WTC11 (cell line): ENCODE measurements at regions not wholly inside any gene's neighbourhood (a gene's known extent, or its start where the extent isn't known, plus 50 kb on each side); places are given as distances from the start of the nearest gene placed in this dataset.
"Not testable (repeated sequence)": the region's sequence is repeated elsewhere in the genome, so short reads cannot be mapped to it uniquely, and the experiment has no call there.

ENCODE experiments used
- ATAC-seq: fragments of 200-7000 bp; cut with Tn5 transposase; 2 replicates; pipeline ENCODE4 v1.10.0; 2021; ENCODE audit warnings: mild to moderate bottlenecking, moderate library complexity
- CTCF ChIA-PET: fragments of 300-600 bp; sonication (Branson Sonifier 250); formaldehyde crosslinking; loops from one replicate; lab custom pipeline; 2021; ENCODE audit warnings: antibody characterized with exemption; lab: Charles Lee
- POLR2A ChIA-PET: fragments of 350-600 bp; sonication (Branson Sonifier 250); formaldehyde crosslinking; loops from one replicate; lab custom pipeline; 2021; ENCODE audit warnings: antibody characterized with exemption; lab: Charles Lee
- DNase-seq: peaks from one replicate; pipeline ENCODE4 v3.0.0; 2021; ENCODE audit warnings: low spot score
- H3K27ac Mint-ChIP-seq: 2 replicates; pipeline ENCODE4 v1.8.0; 2021; ENCODE audit warnings: mixed read lengths
- H3K27me3 Mint-ChIP-seq: 2 replicates; pipeline ENCODE4 v1.8.0; 2021; ENCODE audit warnings: low read depth, mild to moderate bottlenecking, moderate library complexity, mixed read lengths
- H3K36me3 Mint-ChIP-seq: 2 replicates; pipeline ENCODE4 v1.8.0; 2021; ENCODE audit warnings: mixed read lengths
- H3K4me1 Mint-ChIP-seq: 2 replicates; pipeline ENCODE4 v1.8.0; 2022; ENCODE audit warnings: mixed read lengths
- H3K4me3 Mint-ChIP-seq: 2 replicates; pipeline ENCODE4 v1.8.0; 2021; ENCODE audit warnings: mild to moderate bottlenecking, moderate library complexity, mixed read lengths
- H3K9me3 Mint-ChIP-seq: 2 replicates; pipeline ENCODE4 v1.8.0; 2021; ENCODE audit warnings: mixed read lengths
- GRHL2 ChIP-seq: fragments of 250-450 bp; sonication (Bioruptor Pico); IDR thresholded peaks from 2 replicates; pipeline ENCODE4 v1.8.0; 2022; ENCODE audit warnings: mild to moderate bottlenecking, moderate library complexity; ENCODE audit not compliant: insufficient replicate concordance, severe bottlenecking
- JAZF1 ChIP-seq: fragments of 250-450 bp; sonication (Bioruptor Pico); IDR thresholded peaks from 2 replicates; pipeline ENCODE4 v1.9.0; 2021; ENCODE audit warnings: moderate library complexity, mild to moderate bottlenecking, inconsistent platforms
- RELA ChIP-seq: sonication (generic); formaldehyde crosslinking; IDR thresholded peaks from 2 replicates; pipeline ENCODE4 v1.8.1; 2022; ENCODE audit warnings: missing genetic modification reagents, mild to moderate bottlenecking, borderline replicate concordance
- SMAD4 ChIP-seq: sonication (generic); formaldehyde crosslinking; IDR thresholded peaks from 2 replicates; pipeline ENCODE4 v1.8.0; 2022; ENCODE audit warnings: mild to moderate bottlenecking, missing genetic modification reagents
- ZNF317 ChIP-seq: sonication (generic); formaldehyde crosslinking; IDR thresholded peaks from 2 replicates; pipeline ENCODE4 v1.8.1; 2023; ENCODE audit warnings: low read depth, mild to moderate bottlenecking, moderate library complexity, missing genetic modification reagents, borderline replicate concordance
- ZNF396 ChIP-seq: fragments of 250-450 bp; sonication (Bioruptor Pico); IDR thresholded peaks from 2 replicates; pipeline ENCODE4 v1.8.0; 2021; ENCODE audit warnings: mild to moderate bottlenecking, moderate library complexity, borderline replicate concordance
- TF ChIP-seq, protein P1 (sequence below): sonication (generic); formaldehyde crosslinking; IDR thresholded peaks from 2 replicates; pipeline ENCODE4 v1.8.0; 2023; ENCODE audit warnings: missing genetic modification reagents
- TF ChIP-seq, protein P2 (sequence below): sonication (generic); formaldehyde crosslinking; IDR thresholded peaks from 2 replicates; pipeline ENCODE4 v1.8.1; 2023; ENCODE audit warnings: mild to moderate bottlenecking, missing genetic modification reagents, borderline replicate concordance
- TF ChIP-seq, protein P3 (sequence below): fragments of 250-450 bp; sonication (Bioruptor Pico); IDR thresholded peaks from 2 replicates; pipeline ENCODE4 v1.9.0; 2021; ENCODE audit warnings: mild to moderate bottlenecking
- TF ChIP-seq, protein P4 (sequence below): sonication (generic); formaldehyde crosslinking; IDR thresholded peaks from 2 replicates; pipeline ENCODE4 v1.8.1; 2023; ENCODE audit warnings: mild to moderate bottlenecking, missing genetic modification reagents
- TF ChIP-seq, protein P5 (sequence below): sonication (generic); formaldehyde crosslinking; IDR thresholded peaks from 2 replicates; pipeline ENCODE4 v1.8.1; 2023; ENCODE audit warnings: mild to moderate bottlenecking, missing genetic modification reagents, moderate library complexity

DNA sequence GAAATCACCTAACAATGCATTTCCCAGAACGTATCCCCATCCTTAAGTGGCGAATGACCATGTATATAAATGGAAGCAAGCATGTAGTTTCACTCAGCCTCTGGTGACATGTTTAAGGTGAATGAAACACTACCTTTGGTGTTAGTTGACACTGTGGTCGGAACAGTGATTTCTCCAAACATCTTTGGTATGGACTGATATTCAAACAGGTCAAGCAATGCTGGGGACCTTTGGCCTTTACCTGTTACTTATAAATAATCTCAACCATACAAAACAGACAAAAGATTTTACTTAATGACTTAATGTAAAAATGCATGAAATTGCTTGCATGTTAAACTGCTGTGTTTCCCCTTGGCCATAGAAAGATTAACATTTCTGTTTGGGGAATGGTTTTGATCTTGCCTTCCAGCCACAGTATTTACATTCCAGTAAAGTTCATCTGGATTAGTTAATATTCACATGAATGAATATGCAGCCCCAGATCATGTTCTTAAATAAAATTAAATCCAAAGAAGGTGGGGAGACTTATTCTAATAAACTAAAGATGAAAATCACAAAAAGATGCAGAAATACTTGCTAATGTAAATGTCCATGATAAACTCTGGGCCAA, 74.4 kb upstream of the HES1 start (continued):
- TF ChIP-seq, protein P1, sequence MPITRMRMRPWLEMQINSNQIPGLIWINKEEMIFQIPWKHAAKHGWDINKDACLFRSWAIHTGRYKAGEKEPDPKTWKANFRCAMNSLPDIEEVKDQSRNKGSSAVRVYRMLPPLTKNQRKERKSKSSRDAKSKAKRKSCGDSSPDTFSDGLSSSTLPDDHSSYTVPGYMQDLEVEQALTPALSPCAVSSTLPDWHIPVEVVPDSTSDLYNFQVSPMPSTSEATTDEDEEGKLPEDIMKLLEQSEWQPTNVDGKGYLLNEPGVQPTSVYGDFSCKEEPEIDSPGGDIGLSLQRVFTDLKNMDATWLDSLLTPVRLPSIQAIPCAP (CRISPR knock-in tag), result no peak
- TF ChIP-seq GRHL2 (no peak), ZNF317 (CRISPR knock-in tag) (no peak)
- TF ChIP-seq, protein P2, sequence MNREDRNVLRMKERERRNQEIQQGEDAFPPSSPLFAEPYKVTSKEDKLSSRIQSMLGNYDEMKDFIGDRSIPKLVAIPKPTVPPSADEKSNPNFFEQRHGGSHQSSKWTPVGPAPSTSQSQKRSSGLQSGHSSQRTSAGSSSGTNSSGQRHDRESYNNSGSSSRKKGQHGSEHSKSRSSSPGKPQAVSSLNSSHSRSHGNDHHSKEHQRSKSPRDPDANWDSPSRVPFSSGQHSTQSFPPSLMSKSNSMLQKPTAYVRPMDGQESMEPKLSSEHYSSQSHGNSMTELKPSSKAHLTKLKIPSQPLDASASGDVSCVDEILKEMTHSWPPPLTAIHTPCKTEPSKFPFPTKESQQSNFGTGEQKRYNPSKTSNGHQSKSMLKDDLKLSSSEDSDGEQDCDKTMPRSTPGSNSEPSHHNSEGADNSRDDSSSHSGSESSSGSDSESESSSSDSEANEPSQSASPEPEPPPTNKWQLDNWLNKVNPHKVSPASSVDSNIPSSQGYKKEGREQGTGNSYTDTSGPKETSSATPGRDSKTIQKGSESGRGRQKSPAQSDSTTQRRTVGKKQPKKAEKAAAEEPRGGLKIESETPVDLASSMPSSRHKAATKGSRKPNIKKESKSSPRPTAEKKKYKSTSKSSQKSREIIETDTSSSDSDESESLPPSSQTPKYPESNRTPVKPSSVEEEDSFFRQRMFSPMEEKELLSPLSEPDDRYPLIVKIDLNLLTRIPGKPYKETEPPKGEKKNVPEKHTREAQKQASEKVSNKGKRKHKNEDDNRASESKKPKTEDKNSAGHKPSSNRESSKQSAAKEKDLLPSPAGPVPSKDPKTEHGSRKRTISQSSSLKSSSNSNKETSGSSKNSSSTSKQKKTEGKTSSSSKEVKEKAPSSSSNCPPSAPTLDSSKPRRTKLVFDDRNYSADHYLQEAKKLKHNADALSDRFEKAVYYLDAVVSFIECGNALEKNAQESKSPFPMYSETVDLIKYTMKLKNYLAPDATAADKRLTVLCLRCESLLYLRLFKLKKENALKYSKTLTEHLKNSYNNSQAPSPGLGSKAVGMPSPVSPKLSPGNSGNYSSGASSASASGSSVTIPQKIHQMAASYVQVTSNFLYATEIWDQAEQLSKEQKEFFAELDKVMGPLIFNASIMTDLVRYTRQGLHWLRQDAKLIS, result no peak
- TF ChIP-seq, protein P3, sequence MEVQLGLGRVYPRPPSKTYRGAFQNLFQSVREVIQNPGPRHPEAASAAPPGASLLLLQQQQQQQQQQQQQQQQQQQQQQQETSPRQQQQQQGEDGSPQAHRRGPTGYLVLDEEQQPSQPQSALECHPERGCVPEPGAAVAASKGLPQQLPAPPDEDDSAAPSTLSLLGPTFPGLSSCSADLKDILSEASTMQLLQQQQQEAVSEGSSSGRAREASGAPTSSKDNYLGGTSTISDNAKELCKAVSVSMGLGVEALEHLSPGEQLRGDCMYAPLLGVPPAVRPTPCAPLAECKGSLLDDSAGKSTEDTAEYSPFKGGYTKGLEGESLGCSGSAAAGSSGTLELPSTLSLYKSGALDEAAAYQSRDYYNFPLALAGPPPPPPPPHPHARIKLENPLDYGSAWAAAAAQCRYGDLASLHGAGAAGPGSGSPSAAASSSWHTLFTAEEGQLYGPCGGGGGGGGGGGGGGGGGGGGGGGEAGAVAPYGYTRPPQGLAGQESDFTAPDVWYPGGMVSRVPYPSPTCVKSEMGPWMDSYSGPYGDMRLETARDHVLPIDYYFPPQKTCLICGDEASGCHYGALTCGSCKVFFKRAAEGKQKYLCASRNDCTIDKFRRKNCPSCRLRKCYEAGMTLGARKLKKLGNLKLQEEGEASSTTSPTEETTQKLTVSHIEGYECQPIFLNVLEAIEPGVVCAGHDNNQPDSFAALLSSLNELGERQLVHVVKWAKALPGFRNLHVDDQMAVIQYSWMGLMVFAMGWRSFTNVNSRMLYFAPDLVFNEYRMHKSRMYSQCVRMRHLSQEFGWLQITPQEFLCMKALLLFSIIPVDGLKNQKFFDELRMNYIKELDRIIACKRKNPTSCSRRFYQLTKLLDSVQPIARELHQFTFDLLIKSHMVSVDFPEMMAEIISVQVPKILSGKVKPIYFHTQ, result no peak
- TF ChIP-seq, protein P4, sequence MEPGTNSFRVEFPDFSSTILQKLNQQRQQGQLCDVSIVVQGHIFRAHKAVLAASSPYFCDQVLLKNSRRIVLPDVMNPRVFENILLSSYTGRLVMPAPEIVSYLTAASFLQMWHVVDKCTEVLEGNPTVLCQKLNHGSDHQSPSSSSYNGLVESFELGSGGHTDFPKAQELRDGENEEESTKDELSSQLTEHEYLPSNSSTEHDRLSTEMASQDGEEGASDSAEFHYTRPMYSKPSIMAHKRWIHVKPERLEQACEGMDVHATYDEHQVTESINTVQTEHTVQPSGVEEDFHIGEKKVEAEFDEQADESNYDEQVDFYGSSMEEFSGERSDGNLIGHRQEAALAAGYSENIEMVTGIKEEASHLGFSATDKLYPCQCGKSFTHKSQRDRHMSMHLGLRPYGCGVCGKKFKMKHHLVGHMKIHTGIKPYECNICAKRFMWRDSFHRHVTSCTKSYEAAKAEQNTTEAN, result no peak

DNA sequence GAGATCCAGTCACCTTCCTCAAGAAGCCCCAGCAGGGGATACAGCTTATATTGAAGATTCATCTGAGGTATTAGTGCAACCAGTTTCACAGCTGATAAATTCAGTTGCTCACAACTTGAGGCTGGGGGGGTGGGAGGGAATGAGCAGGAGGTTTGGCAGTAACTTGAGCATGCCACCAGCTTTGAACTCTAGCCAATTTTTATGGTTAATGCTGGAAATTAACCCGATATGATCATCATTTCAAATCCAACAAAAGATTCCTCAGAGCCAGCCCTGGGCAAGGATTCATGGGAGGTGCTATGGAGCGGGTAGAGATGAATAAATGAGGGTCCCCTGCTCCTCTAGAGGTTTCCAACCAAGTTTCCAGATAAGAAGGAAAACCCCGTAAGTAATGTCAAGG, 73.1 kb upstream of the HES1 start:
- Mint-ChIP-seq H3K9me3 (peaks cover 18% of the 10 kb centered on the region), H3K27me3 (peaks cover 20% of the 10 kb centered on the region), H3K4me1 (peaks cover 30% of the 10 kb centered on the region), H3K4me3 (no peak overlapping the region)
- DNase-seq, result no peak
- ATAC-seq, result no peak
- ChIA-PET POLR2A (no interaction called here), CTCF (no interaction called here)
- TF ChIP-seq JAZF1 (CRISPR knock-in tag), result no peak
- no peak for TF ChIP-seq SMAD4 (CRISPR knock-in tag)
- TF ChIP-seq, protein P5, sequence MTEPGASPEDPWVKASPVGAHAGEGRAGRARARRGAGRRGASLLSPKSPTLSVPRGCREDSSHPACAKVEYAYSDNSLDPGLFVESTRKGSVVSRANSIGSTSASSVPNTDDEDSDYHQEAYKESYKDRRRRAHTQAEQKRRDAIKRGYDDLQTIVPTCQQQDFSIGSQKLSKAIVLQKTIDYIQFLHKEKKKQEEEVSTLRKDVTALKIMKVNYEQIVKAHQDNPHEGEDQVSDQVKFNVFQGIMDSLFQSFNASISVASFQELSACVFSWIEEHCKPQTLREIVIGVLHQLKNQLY (CRISPR knock-in tag), result no peak
- TF ChIP-seq, all 79 proteins: peak for 0
- H3K27ac Mint-ChIP-seq, result no peak overlapping the region
- H3K36me3 Mint-ChIP-seq, result peaks cover 13% of the 10 kb centered on the region

DNA sequence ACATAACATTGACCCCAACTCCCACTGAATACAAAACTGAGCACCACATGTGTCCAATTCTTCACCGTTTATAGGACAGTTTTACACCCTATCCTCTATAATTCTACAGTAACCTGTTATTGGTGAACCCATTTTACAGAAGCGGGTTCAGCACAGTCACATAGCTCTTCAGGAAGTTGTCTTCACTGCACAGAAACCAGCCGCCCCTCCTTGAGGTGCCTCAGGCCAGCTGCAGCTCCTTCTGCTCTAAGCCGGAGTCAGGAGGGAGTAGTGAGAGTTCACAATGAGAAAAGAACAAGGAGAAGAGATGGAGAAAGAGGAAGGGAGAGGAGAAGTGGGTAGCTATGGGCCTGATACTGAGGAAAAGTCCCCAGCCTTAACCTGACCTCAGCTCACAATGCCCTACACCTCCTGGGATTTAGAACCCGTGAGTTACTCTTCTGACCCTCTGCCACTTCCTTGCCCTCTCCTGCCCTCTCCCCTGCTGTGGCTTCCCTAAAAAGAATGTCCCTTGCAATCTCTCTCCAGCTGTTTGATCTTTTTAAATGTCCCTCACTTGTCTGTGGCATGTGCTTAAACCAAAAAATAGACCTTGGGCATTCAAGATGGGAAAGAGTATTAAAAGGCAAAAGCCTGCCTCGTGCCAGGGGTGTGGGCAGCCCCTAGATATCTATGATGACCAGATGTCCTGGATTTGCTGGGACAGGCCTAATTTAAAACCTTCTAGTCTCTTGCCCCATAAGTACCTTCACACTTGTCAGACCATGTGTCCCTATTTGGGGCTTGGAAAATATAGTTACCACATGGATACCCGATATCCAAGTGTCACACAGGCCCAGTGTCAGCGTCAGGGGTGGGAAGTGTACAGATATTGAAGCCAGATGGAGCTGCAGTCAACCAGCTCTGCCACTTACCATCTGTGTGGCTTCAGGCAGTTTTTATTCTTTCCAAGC, 71.3 kb upstream of the HES1 start:
- Mint-ChIP-seq H3K27ac (no peak overlapping the region), H3K4me1 (peaks cover 23% of the 10 kb centered on the region), H3K36me3 (peaks cover 24% of the 10 kb centered on the region), H3K9me3 (peaks cover 29% of the 10 kb centered on the region), H3K27me3 (peaks cover 26% of the 10 kb centered on the region), H3K4me3 (no peak overlapping the region)
- ATAC-seq (no peak), DNase-seq (no peak)
- TF ChIP-seq ZNF396, result no peak
- no peak for TF ChIP-seq RELA (CRISPR knock-in tag)
- ChIA-PET POLR2A (no interaction called here), CTCF (no interaction called here)

DNA sequence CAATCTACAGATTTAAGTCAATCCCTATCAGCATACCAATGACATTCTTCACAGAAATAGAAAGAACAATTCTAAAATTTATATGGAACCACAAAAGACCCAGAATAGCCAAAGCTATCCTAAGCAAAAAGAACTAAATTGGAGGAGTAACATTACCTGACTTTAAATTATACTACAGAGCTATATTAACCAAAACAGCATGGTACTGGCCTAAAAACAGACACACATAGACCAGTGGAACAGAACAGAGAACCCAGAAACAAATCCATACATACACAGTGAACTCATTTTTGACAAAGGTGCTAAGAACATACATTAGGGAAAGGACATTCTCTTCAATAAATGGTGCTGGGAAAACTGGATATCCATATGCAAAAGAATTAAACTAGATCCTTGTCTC, 68.6 kb upstream of the HES1 start:
- H3K27ac Mint-ChIP-seq, DNase-seq, CTCF ChIA-PET, ATAC-seq, H3K4me3 Mint-ChIP-seq, POLR2A ChIA-PET: not testable (repeated sequence)
- peaks cover 47% of the 10 kb centered on the region for H3K27me3 Mint-ChIP-seq
- peaks cover 27% of the 10 kb centered on the region for H3K36me3 Mint-ChIP-seq
- H3K9me3 Mint-ChIP-seq, result peaks cover 32% of the 10 kb centered on the region
- peaks cover 15% of the 10 kb centered on the region for H3K4me1 Mint-ChIP-seq
